ENCODE measurements at regions not wholly inside any gene's neighbourhood (a gene's known extent, or its start where the extent isn't known, plus 50 kb on each side); places are given as distances from the start of the nearest gene placed in this dataset.

GRCh38 chr3:161619351-161619750 lies 122.7 kb downstream of the OTOL1 start:
- TF ChIP-seq MAX (IDR thresholded peaks at IDR 0.05), result no peak
- no peak for TF ChIP-seq CREB1 (IDR thresholded peaks at IDR 0.05; ENCODE audit: low read depth)
- no peak for TF ChIP-seq FOXM1 (IDR thresholded peaks at IDR 0.05; ENCODE audit: borderline replicate concordance, low read depth)
- TF ChIP-seq EP300 (IDR thresholded peaks at IDR 0.05; ENCODE audit: borderline replicate concordance), result no peak

- TF ChIP-seq REST (IDR thresholded peaks at IDR 0.05; ENCODE audit: low read depth), result peak; percentile 86
- no peak for TF ChIP-seq YY1 (IDR thresholded peaks at IDR 0.05; ENCODE audit: low read depth)
These were observed 134.2 kb downstream of the OTOL1 start for GRCh38 chr3:161630794-161631193.

GRCh38 chr3:161631536-161631935 lies 134.9 kb downstream of the OTOL1 start:
- TF ChIP-seq TEAD4 (IDR thresholded peaks at IDR 0.05) (no peak), TAF1 (IDR thresholded peaks at IDR 0.05; ENCODE audit: low read depth) (no peak), ZBTB7A (IDR thresholded peaks at IDR 0.05; ENCODE audit: low read depth) (no peak), USF1 (IDR thresholded peaks at IDR 0.05) (no peak), FOXM1 (IDR thresholded peaks at IDR 0.05; ENCODE audit: borderline replicate concordance, low read depth) (no peak), MAX (IDR thresholded peaks at IDR 0.05) (no peak), CEBPB (IDR thresholded peaks at IDR 0.05) (no peak), NFIC (IDR thresholded peaks at IDR 0.05) (no peak), CREB1 (IDR thresholded peaks at IDR 0.05; ENCODE audit: low read depth) (no peak), EP300 (IDR thresholded peaks at IDR 0.05; ENCODE audit: borderline replicate concordance) (no peak), TCF12 (IDR thresholded peaks at IDR 0.05; ENCODE audit: low read depth) (no peak), RAD21 (IDR thresholded peaks at IDR 0.05; ENCODE audit: low read depth) (no peak), REST (IDR thresholded peaks at IDR 0.05; ENCODE audit: low read depth) (no peak), YY1 (IDR thresholded peaks at IDR 0.05; ENCODE audit: low read depth) (no peak), EGR1 (IDR thresholded peaks at IDR 0.05) (no peak)

DNA sequence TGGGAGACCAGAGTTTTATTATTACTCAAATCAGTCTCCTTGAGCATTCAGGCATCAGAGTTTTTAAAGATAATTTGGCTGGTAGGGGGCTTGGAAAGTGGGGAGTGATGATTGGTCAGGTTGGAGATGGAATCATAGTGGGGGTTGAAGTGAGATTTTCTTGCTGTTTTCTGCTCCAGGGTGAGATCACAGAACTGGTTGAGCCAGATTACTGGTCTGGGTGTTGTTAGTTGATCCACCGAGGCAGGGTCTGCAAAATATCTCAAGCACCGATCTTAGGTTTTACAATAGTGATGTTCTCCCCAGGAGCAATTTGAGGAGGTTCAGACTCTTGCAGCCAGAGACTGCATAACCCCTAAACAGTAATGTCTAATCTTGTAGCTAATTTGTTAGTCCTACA lies 141.0 kb downstream of the OTOL1 start:
- TF ChIP-seq NFIC (IDR thresholded peaks at IDR 0.05) (no peak), YY1 (IDR thresholded peaks at IDR 0.05; ENCODE audit: low read depth) (no peak), TAF1 (IDR thresholded peaks at IDR 0.05; ENCODE audit: low read depth) (no peak), USF1 (IDR thresholded peaks at IDR 0.05) (no peak), EGR1 (IDR thresholded peaks at IDR 0.05) (no peak), MAX (IDR thresholded peaks at IDR 0.05) (no peak), TEAD4 (IDR thresholded peaks at IDR 0.05) (no peak), CREB1 (IDR thresholded peaks at IDR 0.05; ENCODE audit: low read depth) (no peak), TCF12 (IDR thresholded peaks at IDR 0.05; ENCODE audit: low read depth) (no peak), RAD21 (IDR thresholded peaks at IDR 0.05; ENCODE audit: low read depth) (no peak), EP300 (IDR thresholded peaks at IDR 0.05; ENCODE audit: borderline replicate concordance) (no peak)

DNA sequence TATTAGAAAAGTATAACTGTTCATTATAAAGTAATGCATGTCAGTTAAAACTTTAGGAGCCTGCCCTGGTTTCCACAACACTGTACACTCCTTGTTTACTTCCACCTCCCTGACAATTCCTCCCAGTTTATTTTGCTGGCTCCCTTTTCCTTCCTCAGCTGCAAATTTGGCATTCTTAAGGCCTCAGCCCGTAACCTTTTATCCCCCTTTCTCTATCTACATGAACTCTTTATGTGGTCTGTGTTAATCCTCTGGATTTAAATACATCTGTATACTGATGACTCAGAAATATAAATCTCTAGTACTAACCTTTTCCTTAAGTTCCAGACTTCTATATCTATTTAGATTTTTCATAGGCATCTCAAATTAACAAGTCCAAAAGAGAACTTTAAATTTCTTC lies 143.6 kb downstream of the OTOL1 start:
- no peak for TF ChIP-seq RAD21 (IDR thresholded peaks at IDR 0.05; ENCODE audit: low read depth)
- TF ChIP-seq EP300 (IDR thresholded peaks at IDR 0.05; ENCODE audit: borderline replicate concordance), result no peak
- TF ChIP-seq TEAD4 (IDR thresholded peaks at IDR 0.05), result no peak
- TF ChIP-seq EGR1 (IDR thresholded peaks at IDR 0.05), result no peak
- TF ChIP-seq TAF1 (IDR thresholded peaks at IDR 0.05; ENCODE audit: low read depth), result no peak
- TF ChIP-seq USF1 (IDR thresholded peaks at IDR 0.05), result no peak
- TF ChIP-seq TCF12 (IDR thresholded peaks at IDR 0.05; ENCODE audit: low read depth), result no peak
- no peak for TF ChIP-seq CEBPB (IDR thresholded peaks at IDR 0.05)
- TF ChIP-seq NFIC (IDR thresholded peaks at IDR 0.05), result no peak
- no peak for TF ChIP-seq REST (IDR thresholded peaks at IDR 0.05; ENCODE audit: low read depth)
- no peak for TF ChIP-seq ZBTB7A (IDR thresholded peaks at IDR 0.05; ENCODE audit: low read depth)
- TF ChIP-seq YY1 (IDR thresholded peaks at IDR 0.05; ENCODE audit: low read depth), result no peak
- TF ChIP-seq FOXM1 (IDR thresholded peaks at IDR 0.05; ENCODE audit: borderline replicate concordance, low read depth), result no peak
- no peak for TF ChIP-seq MAX (IDR thresholded peaks at IDR 0.05)
- TF ChIP-seq CREB1 (IDR thresholded peaks at IDR 0.05; ENCODE audit: low read depth), result no peak
